ENCODE measurements at regions not wholly inside any gene's neighbourhood (a gene's known extent, or its start where the extent isn't known, plus 50 kb on each side); places are given as distances from the start of the nearest gene placed in this dataset.

DNA sequence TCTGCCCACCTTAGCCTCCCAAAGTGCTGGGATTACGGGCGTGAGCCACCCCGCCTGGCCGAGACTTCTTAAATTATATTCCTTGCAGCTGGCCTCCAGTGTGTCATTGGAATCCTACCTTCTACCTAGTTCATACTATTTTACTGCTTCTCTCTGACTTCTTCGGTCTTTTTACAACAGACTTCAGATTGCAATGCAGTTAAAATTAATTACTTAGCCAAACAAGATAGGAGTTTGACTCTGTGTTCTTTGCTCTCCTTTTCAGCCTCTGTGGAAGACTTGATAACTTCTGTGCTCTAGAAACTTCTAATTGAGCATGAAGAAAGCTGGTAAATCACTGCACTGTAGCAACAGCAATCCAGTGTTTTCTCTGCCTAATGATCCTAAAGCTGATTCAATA, 199.5 kb downstream of the GASK1B start:
- TF ChIP-seq YY1 (IDR thresholded peaks at IDR 0.05; ENCODE audit: low read depth) = no peak
- TF ChIP-seq, protein P1, sequence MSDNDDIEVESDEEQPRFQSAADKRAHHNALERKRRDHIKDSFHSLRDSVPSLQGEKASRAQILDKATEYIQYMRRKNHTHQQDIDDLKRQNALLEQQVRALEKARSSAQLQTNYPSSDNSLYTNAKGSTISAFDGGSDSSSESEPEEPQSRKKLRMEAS (IDR thresholded peaks at IDR 0.05) = no peak
- no peak for TF ChIP-seq CEBPB (IDR thresholded peaks at IDR 0.05)
- no peak for TF ChIP-seq RAD21 (IDR thresholded peaks at IDR 0.05; ENCODE audit: low read depth)
- TF ChIP-seq EP300 (IDR thresholded peaks at IDR 0.05; ENCODE audit: borderline replicate concordance) = no peak
- TF ChIP-seq, protein P2, sequence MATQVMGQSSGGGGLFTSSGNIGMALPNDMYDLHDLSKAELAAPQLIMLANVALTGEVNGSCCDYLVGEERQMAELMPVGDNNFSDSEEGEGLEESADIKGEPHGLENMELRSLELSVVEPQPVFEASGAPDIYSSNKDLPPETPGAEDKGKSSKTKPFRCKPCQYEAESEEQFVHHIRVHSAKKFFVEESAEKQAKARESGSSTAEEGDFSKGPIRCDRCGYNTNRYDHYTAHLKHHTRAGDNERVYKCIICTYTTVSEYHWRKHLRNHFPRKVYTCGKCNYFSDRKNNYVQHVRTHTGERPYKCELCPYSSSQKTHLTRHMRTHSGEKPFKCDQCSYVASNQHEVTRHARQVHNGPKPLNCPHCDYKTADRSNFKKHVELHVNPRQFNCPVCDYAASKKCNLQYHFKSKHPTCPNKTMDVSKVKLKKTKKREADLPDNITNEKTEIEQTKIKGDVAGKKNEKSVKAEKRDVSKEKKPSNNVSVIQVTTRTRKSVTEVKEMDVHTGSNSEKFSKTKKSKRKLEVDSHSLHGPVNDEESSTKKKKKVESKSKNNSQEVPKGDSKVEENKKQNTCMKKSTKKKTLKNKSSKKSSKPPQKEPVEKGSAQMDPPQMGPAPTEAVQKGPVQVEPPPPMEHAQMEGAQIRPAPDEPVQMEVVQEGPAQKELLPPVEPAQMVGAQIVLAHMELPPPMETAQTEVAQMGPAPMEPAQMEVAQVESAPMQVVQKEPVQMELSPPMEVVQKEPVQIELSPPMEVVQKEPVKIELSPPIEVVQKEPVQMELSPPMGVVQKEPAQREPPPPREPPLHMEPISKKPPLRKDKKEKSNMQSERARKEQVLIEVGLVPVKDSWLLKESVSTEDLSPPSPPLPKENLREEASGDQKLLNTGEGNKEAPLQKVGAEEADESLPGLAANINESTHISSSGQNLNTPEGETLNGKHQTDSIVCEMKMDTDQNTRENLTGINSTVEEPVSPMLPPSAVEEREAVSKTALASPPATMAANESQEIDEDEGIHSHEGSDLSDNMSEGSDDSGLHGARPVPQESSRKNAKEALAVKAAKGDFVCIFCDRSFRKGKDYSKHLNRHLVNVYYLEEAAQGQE (IDR thresholded peaks at IDR 0.05; ENCODE audit: low read depth) = no peak
- no peak for TF ChIP-seq TAF1 (IDR thresholded peaks at IDR 0.05; ENCODE audit: low read depth)
- TF ChIP-seq TEAD4 (IDR thresholded peaks at IDR 0.05) = no peak
- no peak for TF ChIP-seq FOXM1 (IDR thresholded peaks at IDR 0.05; ENCODE audit: borderline replicate concordance, low read depth)
- no peak for TF ChIP-seq TCF12 (IDR thresholded peaks at IDR 0.05; ENCODE audit: low read depth)
- TF ChIP-seq CREB1 (IDR thresholded peaks at IDR 0.05; ENCODE audit: low read depth) = no peak

All from Ishikawa (cell line).